HG03558 (cell line): ENCODE measurements at regions not wholly inside any gene's neighbourhood (a gene's known extent, or its start where the extent isn't known, plus 50 kb on each side); places are given as distances from the start of the nearest gene placed in this dataset.

Experiments
- ATAC-seq: cut with Tn5 transposase; IDR thresholded peaks from one replicate; pipeline ENCODE4 v1.9.1; 2021; ENCODE audit warnings: moderate number of reproducible peaks; ENCODE audit not compliant: unreplicated experiment; ENCODE audit errors: extremely low read depth

- ATAC-seq, result no peak
Measured at GRCh38 chr5:89399548-89399947, 516.6 kb upstream of the MEF2C start.

GRCh38 chr5:89397096-89397495 lies 514.1 kb upstream of the MEF2C start:
- peak; percentile 71 for ATAC-seq

DNA sequence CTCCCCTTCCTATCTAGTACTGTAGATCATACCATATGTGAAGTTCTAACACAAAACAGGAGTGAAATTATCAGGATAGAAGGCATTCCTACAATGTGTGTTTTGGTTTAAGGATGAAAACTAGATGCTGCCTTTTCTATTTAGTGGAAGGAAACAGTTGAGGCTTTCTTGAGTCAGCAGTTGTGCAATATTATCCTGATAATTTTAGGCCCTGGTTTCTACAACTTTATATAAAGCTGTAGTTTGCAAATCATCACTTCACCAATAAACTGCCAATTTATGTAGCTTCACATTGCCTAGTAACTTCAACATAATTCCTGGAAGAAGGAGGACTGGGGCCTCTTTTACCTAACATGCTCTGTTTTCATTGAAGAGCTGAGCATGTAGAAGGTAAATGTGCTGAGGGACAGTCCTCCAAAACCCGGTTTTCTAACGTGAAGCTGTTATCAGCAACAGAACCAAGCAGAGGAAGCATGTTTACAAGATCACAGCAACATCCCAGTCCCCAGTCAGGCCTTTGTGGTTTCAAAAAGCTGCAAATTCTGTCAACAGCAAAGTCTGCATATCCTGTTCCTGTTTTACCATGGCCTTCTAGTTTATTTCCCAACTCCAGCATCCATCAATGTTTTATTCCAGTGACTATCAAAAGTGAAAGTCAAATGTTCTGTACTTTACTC lies 513.4 kb upstream of the MEF2C start:
- ATAC-seq, result peak; percentile 37

- ATAC-seq, result no peak
Measured at GRCh38 chr5:89395111-89395510, 512.1 kb upstream of the MEF2C start.

- ATAC-seq, result no peak
Measured at GRCh38 chr5:89388872-89389271, 505.9 kb upstream of the MEF2C start.

GRCh38 chr5:89384391-89384790 lies 501.4 kb upstream of the MEF2C start:
- ATAC-seq, result no peak

DNA sequence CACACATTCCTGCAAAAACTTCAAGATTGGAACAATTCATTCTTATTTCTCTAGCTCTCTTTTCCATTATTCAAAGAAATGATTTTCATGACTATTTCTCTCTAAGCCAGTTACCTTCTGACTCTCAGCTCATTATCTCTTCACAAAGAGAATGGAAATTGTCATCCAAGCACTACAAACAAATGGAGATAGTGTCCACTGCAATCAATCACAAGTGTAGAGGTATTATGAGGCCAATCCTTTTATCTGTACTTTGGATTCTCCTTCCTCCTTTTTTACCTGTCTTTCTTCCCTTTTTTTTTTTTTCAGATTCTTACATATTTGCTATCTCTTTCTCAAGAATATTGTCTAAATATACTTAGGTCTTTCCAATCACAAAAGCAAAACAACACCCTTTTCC lies 497.7 kb upstream of the MEF2C start:
- no peak for ATAC-seq

- ATAC-seq, result no peak
Measured at GRCh38 chr5:89377767-89378455, 494.9 kb upstream of the MEF2C start.

- no peak for ATAC-seq
Measured at GRCh38 chr5:89374818-89375521, 492.0 kb upstream of the MEF2C start.

DNA sequence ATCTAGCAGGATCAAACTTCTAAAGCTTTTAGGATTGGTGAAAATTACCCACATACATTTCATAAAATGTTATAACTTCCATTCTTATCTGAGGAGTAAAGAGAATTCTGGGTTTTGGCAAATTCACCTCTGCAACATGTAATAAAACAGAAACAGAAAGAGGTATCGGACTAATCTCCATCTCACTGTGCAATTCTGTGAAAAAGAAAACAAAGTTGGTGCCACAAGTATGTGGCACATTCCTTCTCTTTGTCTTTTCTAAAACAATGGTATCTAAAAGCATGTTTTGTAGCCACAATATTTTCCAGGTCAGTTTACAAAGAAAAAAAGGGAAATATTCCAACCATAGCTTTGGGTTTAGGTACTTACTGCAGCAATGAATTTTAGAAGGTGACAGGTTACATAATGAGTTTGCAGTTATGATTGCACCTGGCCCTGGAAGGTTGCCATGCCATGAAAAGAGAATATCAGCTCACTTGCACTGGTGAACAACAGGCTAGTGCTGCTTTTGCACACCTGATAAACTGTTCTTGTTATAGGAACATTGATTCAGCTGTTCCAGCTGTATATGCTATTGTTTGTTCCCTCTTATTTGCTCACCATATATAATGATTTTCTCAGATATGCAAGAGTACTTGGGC lies 491.3 kb upstream of the MEF2C start:
- no peak for ATAC-seq

- no peak for ATAC-seq
Measured at GRCh38 chr5:89372176-89372575, 489.2 kb upstream of the MEF2C start.

GRCh38 chr5:89371646-89372045 lies 488.7 kb upstream of the MEF2C start:
- no peak for ATAC-seq

- no peak for ATAC-seq
Measured at GRCh38 chr5:89359046-89359445, 476.1 kb upstream of the MEF2C start.

DNA sequence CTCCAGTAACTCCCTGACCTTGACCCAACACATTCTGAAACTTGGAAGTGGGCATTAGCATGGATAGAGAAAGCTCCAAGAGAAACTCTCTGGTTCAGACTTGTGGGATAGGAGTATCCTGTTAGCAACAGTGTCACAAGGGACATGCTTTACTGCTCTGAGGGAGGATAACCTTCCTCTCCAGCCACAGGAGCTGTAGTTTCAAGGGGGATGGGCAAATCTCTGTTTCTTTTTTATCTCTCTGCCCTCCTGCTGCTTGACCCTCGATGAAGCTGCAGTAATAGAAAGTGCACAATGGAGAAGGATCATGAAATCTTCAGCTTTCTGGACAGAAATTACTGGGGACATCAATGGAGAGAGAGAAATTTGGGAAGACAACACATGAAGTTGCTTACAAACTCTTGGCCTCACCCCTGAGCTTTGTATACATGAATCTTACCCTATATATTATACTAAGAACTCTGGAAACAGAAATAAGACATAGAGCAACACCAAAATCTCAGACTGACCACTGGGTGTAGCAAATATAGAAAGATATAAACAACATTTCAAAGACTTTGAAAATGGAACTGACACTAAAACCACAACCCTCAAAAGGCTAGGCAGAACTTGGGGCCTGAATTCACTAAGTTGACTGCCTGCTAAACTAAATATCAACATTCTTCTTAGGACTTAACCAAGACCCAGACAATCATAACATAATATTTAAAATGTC lies 471.0 kb upstream of the MEF2C start:
- ATAC-seq, result no peak

GRCh38 chr5:89351975-89352374 lies 469.0 kb upstream of the MEF2C start:
- no peak for ATAC-seq

GRCh38 chr5:89351222-89351621 lies 468.2 kb upstream of the MEF2C start:
- no peak for ATAC-seq

DNA sequence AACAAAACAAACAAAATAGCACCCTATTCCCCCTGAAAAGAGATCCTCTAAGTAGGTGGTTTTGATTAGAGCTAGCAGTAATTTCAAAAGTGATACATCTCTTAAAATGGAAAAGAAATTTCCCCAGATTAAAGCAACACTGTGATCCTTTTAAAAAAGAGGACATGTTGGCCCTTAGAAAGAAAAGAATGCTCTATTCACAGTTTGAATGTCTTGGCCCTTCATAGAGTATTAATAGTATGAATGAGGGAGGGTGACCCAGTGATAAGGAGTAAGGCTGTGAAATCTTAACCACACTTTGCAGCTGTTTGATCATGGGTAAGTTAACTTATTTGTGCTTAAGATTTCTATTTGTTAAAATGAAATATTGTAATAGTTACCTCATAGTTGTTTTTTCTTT lies 467.7 kb upstream of the MEF2C start:
- no peak for ATAC-seq

DNA sequence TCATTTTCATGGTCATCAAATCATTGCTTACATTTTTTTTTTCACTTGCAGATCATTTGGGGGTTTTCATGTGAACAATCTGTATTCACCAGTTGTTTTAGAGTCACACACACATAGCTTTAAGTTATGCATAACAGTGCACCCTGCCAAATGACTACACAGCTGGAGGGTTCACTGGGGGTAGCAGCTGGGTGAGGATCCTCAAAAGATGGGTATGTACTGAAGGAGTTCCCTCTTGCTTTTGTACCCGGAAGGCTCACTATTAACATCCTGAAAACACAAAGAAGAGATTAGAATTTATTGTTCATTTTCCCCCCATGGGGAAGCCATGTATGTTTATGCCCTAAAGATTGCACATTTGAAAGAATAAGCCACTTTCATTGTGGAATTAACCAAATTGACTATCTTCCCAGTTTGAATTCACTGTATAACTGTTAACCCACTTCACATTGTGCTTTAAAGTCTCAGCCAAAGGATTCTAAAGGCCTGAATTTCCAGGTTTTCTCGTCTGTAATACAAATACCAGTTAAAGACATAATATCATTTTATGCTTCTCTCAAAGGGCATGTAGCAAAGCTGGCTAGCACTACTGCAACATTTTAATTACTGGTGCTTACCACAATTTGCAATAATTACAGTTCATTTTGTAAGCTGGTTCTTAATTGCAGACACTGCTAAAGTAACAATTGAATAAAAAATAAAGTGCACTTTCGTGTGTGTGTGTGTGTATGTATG lies 466.4 kb upstream of the MEF2C start:
- no peak for ATAC-seq

DNA sequence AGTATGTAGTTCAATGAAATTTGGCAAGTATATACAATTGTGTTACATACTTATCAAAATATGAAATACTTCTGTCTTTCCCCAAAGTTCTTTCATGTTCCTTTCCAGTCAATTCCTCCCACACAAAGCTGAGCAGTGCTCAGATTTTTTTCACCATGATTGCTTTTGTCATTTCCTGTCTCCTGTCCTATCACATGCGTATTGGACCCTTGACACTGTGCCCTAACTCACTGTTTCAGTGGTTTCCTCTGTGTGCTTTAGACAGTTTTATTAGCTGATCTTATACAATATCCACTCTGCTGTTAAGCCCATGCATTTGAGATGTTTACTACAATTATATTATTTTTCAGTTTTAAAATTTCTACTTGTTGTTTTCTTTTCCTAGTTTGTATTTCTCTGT lies 463.6 kb upstream of the MEF2C start:
- no peak for ATAC-seq

- peak; percentile 77 for ATAC-seq
Measured at GRCh38 chr5:89343666-89344065, 460.7 kb upstream of the MEF2C start.
